ENCODE measurements at regions not wholly inside any gene's neighbourhood (a gene's known extent, or its start where the extent isn't known, plus 50 kb on each side); places are given as distances from the start of the nearest gene placed in this dataset.

DNA sequence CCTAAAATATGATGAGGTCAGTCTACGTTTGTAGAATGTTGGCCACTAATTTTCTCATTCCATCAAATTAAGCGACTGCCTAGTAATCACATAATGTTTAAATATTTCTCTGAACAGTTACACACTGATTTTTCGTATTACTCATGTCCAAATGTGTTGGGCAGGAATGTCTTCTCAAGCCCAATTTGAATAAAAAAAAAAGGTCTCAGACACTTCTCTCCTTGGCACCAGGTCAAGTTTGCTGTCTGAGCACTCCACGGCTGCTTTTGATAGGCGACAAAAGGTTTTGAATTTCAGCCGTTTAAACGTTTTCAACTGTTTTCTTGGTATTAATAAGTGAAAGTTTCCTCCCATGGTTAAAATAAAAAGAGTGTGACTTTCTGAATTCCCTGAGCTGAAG is 542.1 kb downstream of the IRX1 start:
- Histone ChIP-seq H3K27me3 (ENCODE audit: insufficient read depth, low read length) (no peaks in the 10 kb centered on the region), H3K27ac (ENCODE audit: low read depth, low read length) (no peak overlapping the region), H3K4me3 (ENCODE audit: low read depth, low read length) (no peak overlapping the region), H3K4me1 (ENCODE audit: control insufficient read depth, insufficient read depth, low read length, unreplicated experiment) (no peaks in the 10 kb centered on the region), H3K36me3 (ENCODE audit: insufficient read depth, low read length) (no peaks in the 10 kb centered on the region), H3K79me2 (ENCODE audit: control insufficient read depth, insufficient read depth, low read length, unreplicated experiment) (no peaks in the 10 kb centered on the region), H2AFZ (ENCODE audit: low read length, unreplicated experiment) (no peak overlapping the region)

GRCh38 chr5:4142842-4143241 is 547.2 kb downstream of the IRX1 start:
- no peaks in the 10 kb centered on the region for H3K79me2 ChIP-seq (ENCODE audit: control insufficient read depth, insufficient read depth, low read length, unreplicated experiment)
- H3K4me3 ChIP-seq (ENCODE audit: low read depth, low read length) = no peak overlapping the region
- no peak overlapping the region for H3K27ac ChIP-seq (ENCODE audit: low read depth, low read length)
- no peaks in the 10 kb centered on the region for H3K4me1 ChIP-seq (ENCODE audit: control insufficient read depth, insufficient read depth, low read length, unreplicated experiment)
- no peak overlapping the region for H2AFZ ChIP-seq (ENCODE audit: low read length, unreplicated experiment)
- H3K36me3 ChIP-seq (ENCODE audit: insufficient read depth, low read length) = no peaks in the 10 kb centered on the region
- no peaks in the 10 kb centered on the region for H3K27me3 ChIP-seq (ENCODE audit: insufficient read depth, low read length)

DNA sequence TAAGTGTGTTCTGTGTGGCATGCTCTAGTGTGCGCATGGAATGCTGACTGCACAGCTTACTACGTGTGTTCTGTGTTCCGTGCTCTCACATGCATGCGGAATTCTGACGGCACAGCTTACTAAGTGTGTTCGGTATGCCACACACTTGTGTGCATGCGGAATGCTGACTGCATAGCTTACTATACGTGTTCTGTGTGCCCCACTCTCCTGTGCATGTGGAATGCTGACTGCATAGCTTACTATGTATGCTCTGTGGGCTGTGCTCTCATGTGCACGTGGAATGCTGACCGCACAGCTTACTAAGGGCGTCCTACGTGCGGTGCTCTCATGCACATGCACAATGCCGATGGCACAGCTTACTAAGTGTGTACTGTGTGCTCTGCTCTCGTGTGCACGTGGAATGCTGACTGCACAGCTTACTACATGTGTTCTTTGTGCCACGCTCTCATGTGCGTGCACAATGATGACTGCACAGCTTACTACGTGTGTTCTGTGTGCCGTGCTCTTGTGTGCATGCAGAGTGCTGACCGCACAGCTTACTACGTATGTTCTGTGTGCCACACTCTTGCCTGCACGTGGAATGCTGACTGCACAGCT is 548.9 kb downstream of the IRX1 start:
- Histone ChIP-seq H3K4me1 (ENCODE audit: control insufficient read depth, insufficient read depth, low read length, unreplicated experiment) (no peaks in the 10 kb centered on the region), H3K27ac (ENCODE audit: low read depth, low read length) (no peak overlapping the region), H3K36me3 (ENCODE audit: insufficient read depth, low read length) (no peaks in the 10 kb centered on the region), H3K27me3 (ENCODE audit: insufficient read depth, low read length) (no peaks in the 10 kb centered on the region), H3K79me2 (ENCODE audit: control insufficient read depth, insufficient read depth, low read length, unreplicated experiment) (no peaks in the 10 kb centered on the region), H2AFZ (ENCODE audit: low read length, unreplicated experiment) (no peak overlapping the region), H3K4me3 (ENCODE audit: low read depth, low read length) (no peak overlapping the region)

DNA sequence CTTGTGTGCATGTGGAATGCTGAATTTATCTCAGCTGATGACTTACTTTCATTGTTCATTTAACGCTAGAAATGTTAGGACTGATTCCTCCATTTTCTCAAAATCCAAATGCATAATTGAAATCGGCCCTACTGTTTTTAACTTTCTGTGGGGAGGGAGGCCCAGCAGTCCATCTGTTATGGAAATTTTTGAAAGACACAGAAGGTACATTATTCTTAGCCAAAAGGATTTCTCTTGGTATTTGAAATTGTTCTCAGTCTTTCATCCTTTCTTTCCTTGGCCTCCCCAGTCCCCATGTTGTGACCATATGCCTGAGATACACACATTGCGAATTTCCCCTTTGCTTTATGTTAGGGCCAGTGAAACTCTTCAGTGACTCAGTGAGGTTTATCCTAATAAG is 549.9 kb downstream of the IRX1 start:
- Histone ChIP-seq H3K79me2 (ENCODE audit: control insufficient read depth, insufficient read depth, low read length, unreplicated experiment) (no peaks in the 10 kb centered on the region), H3K27me3 (ENCODE audit: insufficient read depth, low read length) (no peaks in the 10 kb centered on the region), H2AFZ (ENCODE audit: low read length, unreplicated experiment) (no peak overlapping the region), H3K4me3 (ENCODE audit: low read depth, low read length) (no peak overlapping the region), H3K36me3 (ENCODE audit: insufficient read depth, low read length) (no peaks in the 10 kb centered on the region), H3K27ac (ENCODE audit: low read depth, low read length) (no peak overlapping the region), H3K4me1 (ENCODE audit: control insufficient read depth, insufficient read depth, low read length, unreplicated experiment) (no peaks in the 10 kb centered on the region)

- Histone ChIP-seq H2AFZ (ENCODE audit: low read length, unreplicated experiment) (no peak overlapping the region), H3K4me1 (ENCODE audit: control insufficient read depth, insufficient read depth, low read length, unreplicated experiment) (no peaks in the 10 kb centered on the region), H3K79me2 (ENCODE audit: control insufficient read depth, insufficient read depth, low read length, unreplicated experiment) (no peaks in the 10 kb centered on the region), H3K27ac (ENCODE audit: low read depth, low read length) (no peak overlapping the region), H3K4me3 (ENCODE audit: low read depth, low read length) (no peak overlapping the region), H3K36me3 (ENCODE audit: insufficient read depth, low read length) (no peaks in the 10 kb centered on the region), H3K27me3 (ENCODE audit: insufficient read depth, low read length) (no peaks in the 10 kb centered on the region)
Observed at GRCh38 chr5:4148009-4148408, 552.4 kb downstream of the IRX1 start.

GRCh38 chr5:4150067-4150466 is 554.4 kb downstream of the IRX1 start:
- Histone ChIP-seq H3K36me3 (ENCODE audit: insufficient read depth, low read length) (no peaks in the 10 kb centered on the region), H3K79me2 (ENCODE audit: control insufficient read depth, insufficient read depth, low read length, unreplicated experiment) (no peaks in the 10 kb centered on the region), H3K4me1 (ENCODE audit: control insufficient read depth, insufficient read depth, low read length, unreplicated experiment) (no peaks in the 10 kb centered on the region), H3K27ac (ENCODE audit: low read depth, low read length) (no peak overlapping the region), H2AFZ (ENCODE audit: low read length, unreplicated experiment) (no peak overlapping the region), H3K4me3 (ENCODE audit: low read depth, low read length) (no peak overlapping the region), H3K27me3 (ENCODE audit: insufficient read depth, low read length) (no peaks in the 10 kb centered on the region)

GRCh38 chr5:4156153-4156552 is 560.5 kb downstream of the IRX1 start:
- Histone ChIP-seq H3K36me3 (ENCODE audit: insufficient read depth, low read length) (no peaks in the 10 kb centered on the region), H2AFZ (ENCODE audit: low read length, unreplicated experiment) (no peak overlapping the region), H3K4me1 (ENCODE audit: control insufficient read depth, insufficient read depth, low read length, unreplicated experiment) (no peaks in the 10 kb centered on the region), H3K79me2 (ENCODE audit: control insufficient read depth, insufficient read depth, low read length, unreplicated experiment) (no peaks in the 10 kb centered on the region), H3K4me3 (ENCODE audit: low read depth, low read length) (no peak overlapping the region), H3K27me3 (ENCODE audit: insufficient read depth, low read length) (no peaks in the 10 kb centered on the region), H3K27ac (ENCODE audit: low read depth, low read length) (no peak overlapping the region)

GRCh38 chr5:4156889-4157288 is 561.3 kb downstream of the IRX1 start:
- Histone ChIP-seq H3K27ac (ENCODE audit: low read depth, low read length) (no peak overlapping the region), H3K4me3 (ENCODE audit: low read depth, low read length) (no peak overlapping the region), H3K36me3 (ENCODE audit: insufficient read depth, low read length) (no peaks in the 10 kb centered on the region), H3K4me1 (ENCODE audit: control insufficient read depth, insufficient read depth, low read length, unreplicated experiment) (no peaks in the 10 kb centered on the region), H3K79me2 (ENCODE audit: control insufficient read depth, insufficient read depth, low read length, unreplicated experiment) (no peaks in the 10 kb centered on the region), H2AFZ (ENCODE audit: low read length, unreplicated experiment) (no peak overlapping the region), H3K27me3 (ENCODE audit: insufficient read depth, low read length) (no peaks in the 10 kb centered on the region)

DNA sequence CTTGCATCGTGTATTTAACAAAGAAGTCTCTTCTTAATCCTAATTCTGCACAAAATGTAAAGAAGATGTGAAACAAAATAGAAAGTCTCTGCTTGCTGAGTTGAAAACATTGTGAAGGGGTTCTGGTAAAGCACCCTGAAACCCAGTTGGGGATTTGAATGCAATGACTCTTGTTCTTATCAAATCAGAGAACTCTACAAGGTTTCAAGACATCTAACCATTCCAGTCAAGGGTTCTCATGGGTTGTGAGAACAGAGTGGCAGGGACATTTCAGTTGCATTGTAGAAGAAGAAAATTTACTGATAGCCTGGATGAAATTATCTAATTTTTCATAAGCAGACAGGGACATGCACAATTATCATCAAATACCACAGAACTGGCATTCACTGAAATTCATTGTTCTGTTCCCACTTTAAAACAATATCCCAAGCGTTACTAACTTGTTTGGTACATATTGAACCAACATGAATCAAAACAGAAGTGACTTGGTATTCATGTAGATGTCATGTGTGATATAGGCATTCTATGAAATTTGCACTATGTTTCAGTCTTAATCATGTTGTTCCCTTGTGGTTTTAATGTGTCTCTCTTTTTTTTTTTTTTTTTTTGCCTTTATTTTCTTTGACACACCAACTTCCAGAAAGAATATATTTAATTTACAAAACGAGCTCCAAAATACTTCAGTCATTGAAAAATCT is 563.3 kb downstream of the IRX1 start:
- Histone ChIP-seq H3K79me2 (ENCODE audit: control insufficient read depth, insufficient read depth, low read length, unreplicated experiment) (no peaks in the 10 kb centered on the region), H3K4me3 (ENCODE audit: low read depth, low read length) (no peak overlapping the region), H3K27ac (ENCODE audit: low read depth, low read length) (no peak overlapping the region), H2AFZ (ENCODE audit: low read length, unreplicated experiment) (no peak overlapping the region), H3K27me3 (ENCODE audit: insufficient read depth, low read length) (no peaks in the 10 kb centered on the region), H3K36me3 (ENCODE audit: insufficient read depth, low read length) (no peaks in the 10 kb centered on the region), H3K4me1 (ENCODE audit: control insufficient read depth, insufficient read depth, low read length, unreplicated experiment) (no peaks in the 10 kb centered on the region)

GRCh38 chr5:4159681-4160080 is 564.0 kb downstream of the IRX1 start:
- Histone ChIP-seq H3K4me3 (ENCODE audit: low read depth, low read length) (no peak overlapping the region), H3K36me3 (ENCODE audit: insufficient read depth, low read length) (no peaks in the 10 kb centered on the region), H3K27me3 (ENCODE audit: insufficient read depth, low read length) (no peaks in the 10 kb centered on the region), H3K79me2 (ENCODE audit: control insufficient read depth, insufficient read depth, low read length, unreplicated experiment) (no peaks in the 10 kb centered on the region), H3K4me1 (ENCODE audit: control insufficient read depth, insufficient read depth, low read length, unreplicated experiment) (no peaks in the 10 kb centered on the region), H3K27ac (ENCODE audit: low read depth, low read length) (no peak overlapping the region), H2AFZ (ENCODE audit: low read length, unreplicated experiment) (no peak overlapping the region)

DNA sequence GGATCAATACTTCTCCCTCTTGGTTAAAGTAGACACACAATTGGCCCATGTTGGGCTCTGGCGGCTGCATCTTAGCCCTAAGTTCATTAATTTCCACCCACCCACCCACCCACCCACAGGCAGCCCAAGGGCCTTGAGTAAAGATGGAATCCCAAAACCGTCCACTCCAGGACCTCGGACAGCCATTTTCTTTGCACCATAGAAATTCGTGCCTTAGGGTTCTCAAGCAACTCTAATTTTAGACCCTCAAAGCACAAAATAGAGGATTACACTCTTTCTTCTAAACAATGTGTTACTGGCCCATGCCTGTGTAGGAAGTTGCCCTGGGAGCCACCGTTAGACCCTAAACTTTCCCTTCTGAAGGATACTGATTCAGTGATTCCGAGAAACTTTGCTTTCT is 568.5 kb downstream of the IRX1 start:
- no peaks in the 10 kb centered on the region for H3K79me2 ChIP-seq (ENCODE audit: control insufficient read depth, insufficient read depth, low read length, unreplicated experiment)

More for the DNA sequence above, 568.5 kb downstream of the IRX1 start:
- H3K4me1 ChIP-seq (ENCODE audit: control insufficient read depth, insufficient read depth, low read length, unreplicated experiment) = no peaks in the 10 kb centered on the region
- H3K27ac ChIP-seq (ENCODE audit: low read depth, low read length) = no peak overlapping the region
- H2AFZ ChIP-seq (ENCODE audit: low read length, unreplicated experiment) = no peak overlapping the region
- H3K27me3 ChIP-seq (ENCODE audit: insufficient read depth, low read length) = no peaks in the 10 kb centered on the region
- no peaks in the 10 kb centered on the region for H3K36me3 ChIP-seq (ENCODE audit: insufficient read depth, low read length)
- H3K4me3 ChIP-seq (ENCODE audit: low read depth, low read length) = no peak overlapping the region

Data from ACC112 (cell line).